NCI-H526 (cell line): ENCODE measurements at regions not wholly inside any gene's neighbourhood (a gene's known extent, or its start where the extent isn't known, plus 50 kb on each side); places are given as distances from the start of the nearest gene placed in this dataset.
"Not testable (repeated sequence)": the region's sequence is repeated elsewhere in the genome, so short reads cannot be mapped to it uniquely, and the experiment has no call there.

Source experiments
- DNase-seq, 2 experiments: peaks; one replicate each; lab custom pipeline; 2025; lab: John Stamatoyannopoulos, UW

GRCh38 chr18:78411539-78411938 lies 568.1 kb upstream of the SALL3 start:
- no peak for DNase-seq

GRCh38 chr18:78414302-78414701 lies 565.3 kb upstream of the SALL3 start:
- no peak for DNase-seq

- DNase-seq, result no peak
These were observed 562.8 kb upstream of the SALL3 start for GRCh38 chr18:78416853-78417252.

GRCh38 chr18:78418379-78418778 lies 561.2 kb upstream of the SALL3 start:
- DNase-seq, result no peak

DNA sequence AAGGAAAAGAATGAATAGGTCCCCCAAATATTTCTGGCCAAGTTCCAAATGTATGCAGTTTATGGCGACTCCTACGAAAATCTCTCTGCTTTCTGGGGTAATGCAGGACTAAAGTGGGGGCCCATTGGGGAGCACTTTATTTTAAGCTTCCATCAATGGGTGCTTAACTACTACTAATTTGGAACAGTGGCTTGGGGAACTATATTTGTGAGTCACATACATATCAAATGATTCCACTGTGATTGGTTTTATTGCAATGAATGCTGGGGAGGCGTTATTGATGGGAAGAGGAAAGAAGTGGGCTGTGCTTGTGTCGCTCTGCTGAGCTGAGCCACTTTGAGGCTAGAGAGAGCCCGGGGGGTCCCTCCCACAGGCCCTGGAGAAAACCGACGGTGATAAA lies 560.4 kb upstream of the SALL3 start:
- DNase-seq, result no peak

- no peak for DNase-seq
These were observed 559.5 kb upstream of the SALL3 start for GRCh38 chr18:78420116-78420515.

DNA sequence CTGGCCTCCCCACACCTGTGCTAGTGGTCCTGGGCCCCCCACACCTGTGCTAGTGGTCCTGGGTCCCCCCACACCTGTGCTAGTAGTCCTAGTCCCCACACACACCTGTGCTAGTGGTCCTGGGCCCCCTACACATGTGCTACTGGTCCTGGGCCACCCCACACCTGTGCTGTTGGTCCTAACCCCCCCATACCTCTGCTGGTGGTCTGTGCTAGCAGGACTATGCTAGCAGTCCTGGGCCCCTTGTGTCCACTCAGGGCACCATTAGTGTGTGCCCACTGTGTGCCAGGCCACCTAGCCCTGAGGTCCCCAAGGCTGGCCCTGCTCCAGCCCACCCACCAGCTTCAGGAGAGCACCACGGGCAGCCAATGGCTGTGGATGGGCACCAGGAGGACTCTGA lies 558.2 kb upstream of the SALL3 start:
- no peak for DNase-seq

DNA sequence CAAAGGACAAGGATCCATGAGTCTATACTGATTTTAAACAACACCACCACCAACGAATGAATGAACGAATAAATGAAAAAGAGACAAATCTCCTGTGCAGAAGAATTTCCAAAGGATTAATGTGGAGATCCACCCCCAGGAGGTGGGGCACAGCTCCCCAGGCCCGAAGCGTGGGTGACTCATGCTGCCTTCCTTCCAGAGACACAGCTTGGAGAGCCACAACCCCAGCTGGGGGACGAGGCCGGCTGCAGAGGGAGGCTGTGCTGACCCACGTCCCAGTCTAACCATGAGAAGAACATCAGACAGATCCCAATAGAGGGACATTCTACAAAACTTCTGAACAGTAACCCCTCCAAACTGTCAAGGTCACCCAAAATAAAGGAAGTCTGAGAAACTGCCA lies 557.3 kb upstream of the SALL3 start:
- DNase-seq, result no peak

DNA sequence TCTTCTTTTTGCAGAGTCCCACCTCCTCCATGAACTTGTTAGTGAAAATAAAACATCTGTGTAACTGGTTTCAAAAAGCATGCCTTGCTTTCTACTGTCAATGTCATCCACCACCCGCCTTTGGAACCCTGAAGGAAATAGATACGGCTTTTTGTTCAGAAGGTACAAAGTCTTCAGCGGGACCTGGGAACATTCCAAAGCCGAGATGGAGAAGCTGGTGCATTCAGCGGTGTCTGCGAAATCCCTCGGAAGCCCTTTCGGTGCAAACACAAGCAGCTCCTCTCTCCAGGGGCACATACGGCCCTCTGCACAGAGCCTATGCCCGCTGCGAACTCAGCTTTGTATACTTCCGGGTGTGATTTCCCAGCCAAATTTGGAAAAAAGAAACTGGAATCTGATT lies 555.8 kb upstream of the SALL3 start:
- no peak for DNase-seq

- no peak for DNase-seq
These were observed 555.1 kb upstream of the SALL3 start for GRCh38 chr18:78424403-78425018.

GRCh38 chr18:78425019-78425412 lies 554.6 kb upstream of the SALL3 start:
- DNase-seq, result no peak

DNA sequence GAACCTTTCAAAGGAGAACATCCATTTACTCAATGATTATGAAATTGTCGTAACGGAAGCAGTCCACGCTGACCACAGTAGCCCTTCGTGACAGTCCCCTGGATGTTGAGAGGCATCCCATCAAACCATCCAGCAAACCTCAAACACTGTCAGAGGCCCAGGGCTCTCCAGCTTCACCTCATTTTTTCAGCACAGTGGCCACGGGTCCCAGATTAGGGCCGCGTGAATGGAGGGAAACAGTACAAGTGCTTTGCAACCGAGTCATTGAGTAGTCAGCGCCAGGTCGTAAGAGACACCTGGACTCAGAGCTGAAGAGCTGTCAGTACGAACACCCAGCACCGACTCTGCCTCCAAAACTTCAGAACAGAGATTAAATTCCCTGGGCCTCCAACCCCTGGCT lies 552.5 kb upstream of the SALL3 start:
- no peak for DNase-seq

DNA sequence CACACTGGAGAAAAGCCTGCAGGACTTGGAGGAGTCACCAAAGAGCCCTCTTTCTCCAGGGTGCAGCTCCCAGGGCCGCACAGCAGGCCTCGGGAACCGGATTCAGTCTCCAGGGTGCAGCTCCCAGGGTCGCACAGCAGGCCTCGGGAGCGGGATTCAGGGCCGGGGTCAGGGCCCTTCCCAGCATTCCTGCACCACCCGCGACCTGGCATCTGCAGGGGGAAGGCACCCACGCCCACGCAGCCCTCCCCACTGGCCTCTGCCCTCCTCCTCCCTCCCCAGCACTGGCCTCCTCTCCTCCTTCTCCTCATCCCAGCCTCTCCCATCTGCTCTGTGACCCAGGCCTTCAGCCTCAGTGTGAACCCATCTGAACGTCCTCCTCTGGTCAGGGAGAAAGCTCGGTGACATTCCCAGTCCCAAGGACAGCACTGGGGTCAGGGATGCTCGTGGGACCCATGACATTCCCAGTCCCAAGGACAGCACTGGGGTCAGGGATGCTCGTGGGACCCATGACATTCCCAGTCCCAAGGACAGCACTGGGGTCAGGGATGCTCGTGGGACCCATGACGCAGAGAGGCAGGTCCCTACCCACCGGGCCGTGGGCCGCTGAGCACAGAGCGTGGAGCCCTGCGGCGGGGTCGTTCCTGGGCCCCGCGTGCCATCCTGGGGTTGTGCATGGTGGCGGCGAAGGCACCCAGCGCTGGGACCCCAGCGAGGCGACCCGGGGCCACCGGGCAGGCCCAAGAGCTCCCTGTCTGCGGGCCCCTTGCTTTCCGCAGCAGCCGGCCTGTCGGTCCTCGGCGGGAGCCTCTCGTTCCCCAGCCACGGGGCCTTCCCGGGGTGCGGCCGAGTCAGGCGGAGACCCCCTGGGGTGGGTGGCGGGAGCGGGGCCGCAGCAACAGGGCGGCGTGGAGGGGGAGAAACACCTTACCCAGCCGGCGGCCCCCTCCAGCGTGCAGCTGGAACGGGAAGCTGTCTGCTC lies 550.2 kb upstream of the SALL3 start:
- DNase-seq, result no peak

- no peak for DNase-seq
These were observed 549.4 kb upstream of the SALL3 start for GRCh38 chr18:78430131-78430758.

- DNase-seq, result peak in 1 of 2 experiments; percentile 1
These were observed 548.0 kb upstream of the SALL3 start for GRCh38 chr18:78431606-78432005.

DNA sequence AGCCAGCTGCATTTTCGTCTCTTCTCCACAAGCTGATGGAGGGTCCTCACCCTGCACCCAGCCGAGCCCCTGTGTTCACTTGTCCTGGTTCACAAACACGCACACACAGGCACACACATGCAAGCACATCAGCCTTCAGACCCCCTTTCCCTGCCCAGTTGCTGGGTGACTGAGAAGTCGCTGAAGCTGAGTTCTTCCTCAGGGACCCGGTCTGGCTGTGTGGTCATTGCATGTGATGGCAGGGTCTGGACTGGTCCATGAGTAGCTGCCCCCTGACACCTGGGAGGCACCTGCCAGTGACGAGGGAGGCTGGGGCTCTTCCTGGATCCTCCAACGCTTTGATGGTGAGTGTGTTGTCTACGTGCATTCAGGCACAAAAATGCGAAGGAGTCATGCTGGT lies 546.1 kb upstream of the SALL3 start:
- no peak for DNase-seq

- DNase-seq, result no peak
These were observed 543.5 kb upstream of the SALL3 start for GRCh38 chr18:78436110-78436509.

GRCh38 chr18:78438235-78438634 lies 541.4 kb upstream of the SALL3 start:
- not testable (repeated sequence) for DNase-seq

GRCh38 chr18:78445880-78446279 lies 533.7 kb upstream of the SALL3 start:
- no peak for DNase-seq

DNA sequence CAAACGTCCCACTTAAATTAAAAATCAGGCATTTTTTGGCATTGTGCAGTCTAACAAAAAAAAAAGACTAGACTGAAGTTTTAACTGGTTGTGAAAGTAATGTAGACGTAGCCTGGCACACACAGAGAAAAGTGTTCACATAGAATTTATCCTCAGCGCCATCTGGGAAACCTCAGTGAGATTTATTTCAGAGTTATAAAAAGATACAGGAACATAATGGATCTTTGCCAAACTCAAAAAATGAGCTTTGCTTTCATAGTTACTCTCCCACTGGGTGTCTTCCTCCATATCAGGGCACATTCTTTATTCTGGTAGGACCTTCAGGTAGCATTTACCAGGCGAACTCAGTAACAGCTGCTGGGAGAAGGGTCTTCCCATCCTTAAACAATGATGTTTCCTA lies 532.4 kb upstream of the SALL3 start:
- no peak for DNase-seq

- peak in 1 of 2 experiments; percentile 1 for DNase-seq
These were observed 531.5 kb upstream of the SALL3 start for GRCh38 chr18:78448106-78448505.

- DNase-seq, result no peak
These were observed 531.0 kb upstream of the SALL3 start for GRCh38 chr18:78448591-78448990.

- DNase-seq, result no peak
These were observed 525.4 kb upstream of the SALL3 start for GRCh38 chr18:78454221-78454620.
